K562 (cell line): ENCODE measurements at regions not wholly inside any gene's neighbourhood (a gene's known extent, or its start where the extent isn't known, plus 50 kb on each side); places are given as distances from the start of the nearest gene placed in this dataset.
A peak's percentile ranks its signal among the peaks of the same experiment; 100 is the strongest.
"Not testable (repeated sequence)": the region's sequence is repeated elsewhere in the genome, so short reads cannot be mapped to it uniquely, and the experiment has no call there.

Experiments
- ATAC-seq: fragments of 200-7000 bp; cut with Tn5 transposase; 3 replicates; pipeline ENCODE4 v1.9.1; 2020; ENCODE audit warnings: moderate library complexity
- BruUV-seq: library from RNA; stranded (reverse); fragments of 400-500 nt; replicated peaks from 2 replicates; lab custom pipeline; 2021; lab: Mats Ljungman, UMichigan
- CTCF ChIA-PET: fragments of 300-600 bp; formaldehyde crosslinking; extraction: SDS; loops from one replicate; lab custom pipeline; 2021; ENCODE audit warnings: low intra/inter-chr PET ratio; lab: Yijun Ruan, JAX
- POLR2A ChIA-PET: fragments of 300-600, 350-650 bp; sonication (Branson Sonifier 250); formaldehyde crosslinking; extraction: SDS; loops from one replicate; lab custom pipeline; 2021; ENCODE audit warnings: antibody characterized with exemption, inconsistent platforms; lab: Yijun Ruan, JAX
- DNase-seq, 4 experiments: peaks; one replicate each; pipeline versions ENCODE4 v3.0.0 to v3.0.0-alpha.2; 2011 to 2018; ENCODE audit warnings: low spot score in 3 of 4, mixed read lengths in 3 of 4; ENCODE audit errors: extremely low read depth in 1 of 4
- FAIRE-seq: peaks from 2 replicates; lab custom pipeline; 2011; peaks lifted over from hg19 to GRCh38; lab: Jason Lieb, UNC
- H2AFZ ChIP-seq: 2 replicates; pipeline ENCODE4 v1.6.0; 2011; ENCODE audit warnings: low read depth, low read length, control low read depth, inconsistent platforms
- H3K27ac ChIP-seq: fragments of 200-600 bp; 3 replicates; pipeline ENCODE4 v1.8.0; 2011; ENCODE audit warnings: low read depth, mild to moderate bottlenecking, control low read depth, inconsistent platforms, low read length, moderate library complexity, mixed read lengths; ENCODE audit errors: extremely low read depth
- H3K27me3 ChIP-seq, 2 experiments: fragments of 300-600 bp in 1 of 2; 2 replicates in 1 of 2; 3 replicates in 1 of 2; pipeline versions ENCODE4 v1.6.0 to v1.8.0; 2011; ENCODE audit warnings: inconsistent platforms in 2 of 2, low read length in 2 of 2, mild to moderate bottlenecking in 1 of 2, mixed read lengths in 1 of 2, moderate library complexity in 1 of 2; ENCODE audit not compliant: control insufficient read depth in 2 of 2, insufficient read depth in 2 of 2
- H3K36me3 ChIP-seq: fragments of 300-600 bp; 3 replicates; pipeline ENCODE4 v1.8.0; 2011; ENCODE audit warnings: mild to moderate bottlenecking, low read length, inconsistent platforms; ENCODE audit not compliant: control insufficient read depth, insufficient read depth
- H3K4me1 ChIP-seq, 2 experiments: fragments of 200-600 bp in 1 of 2; replicated peaks in 1 of 2; 2 replicates in 1 of 2; 3 replicates in 1 of 2; pipeline versions ENCODE4 v1.5.1 to v1.8.0; 2011; ENCODE audit warnings: inconsistent platforms in 2 of 2, low read length in 2 of 2, mild to moderate bottlenecking in 1 of 2, mixed read lengths in 1 of 2, moderate library complexity in 1 of 2; ENCODE audit not compliant: control insufficient read depth in 2 of 2, insufficient read depth in 2 of 2
- H3K4me2 ChIP-seq: 2 replicates; pipeline ENCODE4 v1.6.1; 2011; ENCODE audit warnings: low read length, control low read depth, inconsistent platforms, mixed read lengths; ENCODE audit not compliant: insufficient read depth
- H3K4me3 ChIP-seq: fragments of 200-600 bp; sonication (generic), shearing (Covaris generic); 2 replicates; pipeline ENCODE4 v1.5.1; 2016; ENCODE audit warnings: control low read depth, inconsistent platforms
- H3K79me2 ChIP-seq: fragments of 200-600 bp; 3 replicates; pipeline ENCODE4 v1.8.0; 2011; ENCODE audit warnings: low read length, inconsistent platforms; ENCODE audit not compliant: control insufficient read depth, insufficient read depth
- H3K9ac ChIP-seq, 2 experiments: 2 replicates each; pipeline versions ENCODE4 v1.6.0 to v1.6.1; 2011; ENCODE audit warnings: low read depth in 2 of 2, low read length in 2 of 2, control low read depth in 1 of 2, inconsistent platforms in 1 of 2, mild to moderate bottlenecking in 1 of 2, mixed read lengths in 1 of 2; ENCODE audit not compliant: insufficient read depth in 1 of 2
- H3K9me1 ChIP-seq: one replicate; pipeline ENCODE4 v1.6.0; 2011; ENCODE audit warnings: inconsistent platforms, mild to moderate bottlenecking, low read length, moderate library complexity; ENCODE audit not compliant: control insufficient read depth, insufficient read depth
- H3K9me3 ChIP-seq: replicated peaks from 2 replicates; pipeline ENCODE4 v1.5.1; 2011; ENCODE audit warnings: low read depth, low read length, inconsistent platforms; ENCODE audit not compliant: control insufficient read depth, insufficient read depth
- H4K20me1 ChIP-seq: replicated peaks from 2 replicates; pipeline ENCODE4 v1.6.1; 2011; ENCODE audit warnings: low read length, inconsistent platforms, mixed read lengths; ENCODE audit not compliant: control insufficient read depth, insufficient read depth
- WGBS: fragments of 100-300 bp; shearing (Covaris generic); methylation state at CpG from one replicate; pipeline ENCODE4 v1.1.6; 2016; ENCODE audit warnings: low coverage, mixed read lengths; ENCODE audit not compliant: insufficient coverage; ENCODE audit errors: missing lambda C conversion rate; 5-methylcytosine and 5-hydroxymethylcytosine counted together
- in situ Hi-C: fragments of 300-500 bp; cut with MboI; formaldehyde crosslinking; loops from 4 replicates; pipeline ENCODE4 v1.15.0; 2018; ENCODE audit warnings: inconsistent platforms, mixed read lengths
- intact Hi-C: fragments of 100-400 bp; cut with micrococcal nuclease; formaldehyde crosslinking; loops from 2 replicates; pipeline ENCODE4 v1.14.2; 2022

DNA sequence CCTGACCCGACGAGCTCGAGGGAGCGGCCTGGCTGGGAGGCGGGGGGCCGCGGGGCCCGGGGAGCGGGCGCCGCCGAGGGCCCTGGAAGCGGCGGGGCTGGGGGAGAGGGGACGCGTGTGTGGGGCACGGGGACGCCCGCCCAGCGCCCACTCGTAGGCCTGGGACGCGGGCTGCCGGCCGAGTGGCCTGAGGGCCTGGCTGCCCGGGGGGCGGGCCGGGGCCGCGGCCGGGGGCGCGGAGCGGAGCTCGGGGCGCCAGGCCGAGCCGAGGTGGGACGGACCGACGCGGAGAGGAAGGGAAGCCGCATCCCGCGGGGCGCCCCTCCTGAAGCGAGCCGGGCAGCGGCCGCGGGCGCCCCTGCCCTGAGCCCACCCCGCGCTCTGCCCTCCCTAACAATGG lies 129.9 kb upstream of the PLEKHM1 start:
- H3K27me3 ChIP-seq, H3K27ac ChIP-seq, H3K9me1 ChIP-seq, in situ Hi-C loops, H3K9me3 ChIP-seq, H3K36me3 ChIP-seq, POLR2A ChIA-PET, H3K4me1 ChIP-seq, CTCF ChIA-PET, H3K79me2 ChIP-seq, intact Hi-C loops, H2AFZ ChIP-seq, BruUV-seq, H4K20me1 ChIP-seq, FAIRE-seq: not testable (repeated sequence)
- peak overlapping the region in 1 of 2 experiments; percentile 74; a peak in 1 of 4 replicates for H3K9ac ChIP-seq
- no CpG with 5 or more reads among the region's 54 CpGs for WGBS
- ATAC-seq (peak; percentile 75), DNase-seq (peak in 2 of 4 experiments; percentile 32 to 33)
- H3K4me2 ChIP-seq = peak overlapping the region; percentile 42; the same call in 1 of the 2 replicates
- H3K4me3 ChIP-seq = peak overlapping the region; percentile 47

DNA sequence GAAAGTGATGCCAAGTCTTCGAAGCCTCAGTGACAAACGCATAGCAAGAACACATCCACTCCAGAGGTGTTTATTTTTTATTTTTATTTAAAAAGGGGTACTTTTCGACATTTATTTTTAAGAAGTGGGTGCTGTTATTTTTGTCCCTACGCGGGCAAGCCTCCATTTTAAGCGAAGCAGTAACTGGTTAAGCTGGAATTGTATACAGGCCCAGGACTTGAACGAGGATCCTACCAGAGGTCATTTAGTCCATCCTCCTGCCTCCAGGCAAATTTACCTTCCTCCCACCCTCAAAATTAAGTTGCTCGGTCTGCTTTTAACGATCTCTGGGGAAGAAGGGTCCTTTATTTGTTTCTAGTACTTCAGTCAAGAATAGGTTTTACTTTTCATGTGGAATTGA lies 130.6 kb upstream of the PLEKHM1 start:
- H3K4me3 ChIP-seq, H3K4me2 ChIP-seq, in situ Hi-C loops, H2AFZ ChIP-seq, H3K9ac ChIP-seq, H3K9me3 ChIP-seq, H4K20me1 ChIP-seq, H3K36me3 ChIP-seq, H3K27me3 ChIP-seq, H3K4me1 ChIP-seq, FAIRE-seq, H3K9me1 ChIP-seq, POLR2A ChIA-PET, DNase-seq, ATAC-seq, intact Hi-C loops, CTCF ChIA-PET, H3K27ac ChIP-seq, H3K79me2 ChIP-seq: not testable (repeated sequence)
- BruUV-seq = TSS peak; percentile 49
- 75% methylated on average over 5 of the region's 9 CpGs for WGBS

DNA sequence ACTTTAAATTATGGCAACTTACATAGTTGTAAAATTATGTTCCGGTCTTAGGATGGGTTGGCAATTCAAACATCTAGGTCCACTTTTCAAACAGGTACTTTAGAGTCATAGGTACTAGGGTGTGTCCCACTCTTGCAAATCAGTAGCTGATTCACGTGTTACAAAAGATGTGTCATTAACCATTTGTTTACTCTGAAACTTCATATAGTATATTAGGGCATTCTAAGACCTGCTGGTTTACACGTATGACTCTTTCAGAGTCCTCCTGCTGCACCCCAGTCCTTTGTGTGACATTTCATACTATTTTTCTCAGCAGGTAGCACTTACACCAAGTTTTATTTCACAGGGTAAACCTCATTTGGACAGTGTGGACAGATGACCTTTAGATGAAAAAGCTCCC lies 131.8 kb upstream of the PLEKHM1 start:
- H3K36me3 ChIP-seq, FAIRE-seq, H3K4me3 ChIP-seq, H4K20me1 ChIP-seq, H2AFZ ChIP-seq, H3K79me2 ChIP-seq, BruUV-seq, in situ Hi-C loops, H3K4me1 ChIP-seq, H3K9ac ChIP-seq, DNase-seq, intact Hi-C loops, H3K9me1 ChIP-seq, ATAC-seq, H3K27me3 ChIP-seq, H3K4me2 ChIP-seq, H3K27ac ChIP-seq, H3K9me3 ChIP-seq, CTCF ChIA-PET, POLR2A ChIA-PET: not testable (repeated sequence)
- WGBS = 38% methylated on average over 1 of the region's 3 CpGs
